SK-N-SH (cell line): ENCODE measurements at regions not wholly inside any gene's neighbourhood (a gene's known extent, or its start where the extent isn't known, plus 50 kb on each side); places are given as distances from the start of the nearest gene placed in this dataset.

Source experiments
- RCOR1 ChIP-seq: fragments of 150-350 bp; IDR thresholded peaks from 2 replicates; pipeline ENCODE4 v1.6.1; 2017; ENCODE audit warnings: antibody characterized with exemption, low read length
- TCF12 ChIP-seq: IDR thresholded peaks from 2 replicates; pipeline ENCODE4 v1.4.0; 2012
- YY1 ChIP-seq: IDR thresholded peaks from 2 replicates; pipeline ENCODE4 v1.4.0; 2012; ENCODE audit warnings: low read depth, mild to moderate bottlenecking
- TF ChIP-seq, protein P1 (sequence below): fragments of 200-600 bp; sonication (generic); IDR thresholded peaks from 2 replicates; pipeline ENCODE4 v1.6.1; 2017; ENCODE audit warnings: antibody characterized with exemption, mild to moderate bottlenecking, moderate library complexity
- TF ChIP-seq, protein P2 (sequence below): fragments of 150-350 bp; IDR thresholded peaks from 2 replicates; pipeline ENCODE4 v1.6.1; 2017; ENCODE audit warnings: antibody characterized with exemption, low read length, low read depth, borderline replicate concordance
- TF ChIP-seq, protein P3 (sequence below): IDR thresholded peaks from 2 replicates; pipeline ENCODE4 v1.6.1; 2012; ENCODE audit warnings: mild to moderate bottlenecking, low read depth, low read length, moderate library complexity

DNA sequence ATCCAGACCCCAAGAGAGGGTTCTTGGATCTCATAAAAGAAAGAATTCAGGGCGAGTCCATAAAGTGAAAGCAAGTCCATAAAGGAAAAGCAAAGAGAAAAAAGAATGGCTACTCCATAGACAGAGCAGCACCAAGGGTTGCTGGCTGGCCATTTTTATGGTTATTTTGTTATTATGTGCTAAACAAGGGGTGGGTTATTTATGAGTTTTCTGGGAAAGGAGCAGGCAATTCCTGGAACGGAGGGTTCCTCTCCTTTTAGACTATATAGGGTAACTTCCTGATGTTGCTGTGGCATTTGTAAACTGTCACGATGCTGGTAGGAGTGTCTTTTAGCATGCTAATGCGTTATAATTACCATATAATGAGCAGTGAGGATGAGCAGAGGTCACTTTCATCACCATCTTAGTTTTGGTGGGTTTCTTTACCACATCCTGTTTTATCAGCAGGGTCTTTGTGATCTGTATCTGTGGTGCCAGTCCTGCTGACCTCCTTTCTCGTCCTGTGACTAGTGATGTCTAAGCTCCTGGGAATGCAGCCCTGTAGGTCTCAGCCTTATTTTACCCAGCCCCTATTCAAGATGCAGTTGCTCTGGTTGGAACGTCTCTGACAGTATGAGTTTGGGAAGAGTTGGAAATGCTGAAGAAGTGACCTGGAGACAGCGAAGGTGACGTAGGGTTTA is 100.5 kb downstream of the ZNF664 start:
- TF ChIP-seq, protein P1, sequence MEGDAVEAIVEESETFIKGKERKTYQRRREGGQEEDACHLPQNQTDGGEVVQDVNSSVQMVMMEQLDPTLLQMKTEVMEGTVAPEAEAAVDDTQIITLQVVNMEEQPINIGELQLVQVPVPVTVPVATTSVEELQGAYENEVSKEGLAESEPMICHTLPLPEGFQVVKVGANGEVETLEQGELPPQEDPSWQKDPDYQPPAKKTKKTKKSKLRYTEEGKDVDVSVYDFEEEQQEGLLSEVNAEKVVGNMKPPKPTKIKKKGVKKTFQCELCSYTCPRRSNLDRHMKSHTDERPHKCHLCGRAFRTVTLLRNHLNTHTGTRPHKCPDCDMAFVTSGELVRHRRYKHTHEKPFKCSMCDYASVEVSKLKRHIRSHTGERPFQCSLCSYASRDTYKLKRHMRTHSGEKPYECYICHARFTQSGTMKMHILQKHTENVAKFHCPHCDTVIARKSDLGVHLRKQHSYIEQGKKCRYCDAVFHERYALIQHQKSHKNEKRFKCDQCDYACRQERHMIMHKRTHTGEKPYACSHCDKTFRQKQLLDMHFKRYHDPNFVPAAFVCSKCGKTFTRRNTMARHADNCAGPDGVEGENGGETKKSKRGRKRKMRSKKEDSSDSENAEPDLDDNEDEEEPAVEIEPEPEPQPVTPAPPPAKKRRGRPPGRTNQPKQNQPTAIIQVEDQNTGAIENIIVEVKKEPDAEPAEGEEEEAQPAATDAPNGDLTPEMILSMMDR: no peak
- TF ChIP-seq, protein P2, sequence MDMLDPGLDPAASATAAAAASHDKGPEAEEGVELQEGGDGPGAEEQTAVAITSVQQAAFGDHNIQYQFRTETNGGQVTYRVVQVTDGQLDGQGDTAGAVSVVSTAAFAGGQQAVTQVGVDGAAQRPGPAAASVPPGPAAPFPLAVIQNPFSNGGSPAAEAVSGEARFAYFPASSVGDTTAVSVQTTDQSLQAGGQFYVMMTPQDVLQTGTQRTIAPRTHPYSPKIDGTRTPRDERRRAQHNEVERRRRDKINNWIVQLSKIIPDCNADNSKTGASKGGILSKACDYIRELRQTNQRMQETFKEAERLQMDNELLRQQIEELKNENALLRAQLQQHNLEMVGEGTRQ: no peak
- no peak for TF ChIP-seq TCF12
- no peak for TF ChIP-seq RCOR1
- TF ChIP-seq YY1: no peak
- TF ChIP-seq, protein P3, sequence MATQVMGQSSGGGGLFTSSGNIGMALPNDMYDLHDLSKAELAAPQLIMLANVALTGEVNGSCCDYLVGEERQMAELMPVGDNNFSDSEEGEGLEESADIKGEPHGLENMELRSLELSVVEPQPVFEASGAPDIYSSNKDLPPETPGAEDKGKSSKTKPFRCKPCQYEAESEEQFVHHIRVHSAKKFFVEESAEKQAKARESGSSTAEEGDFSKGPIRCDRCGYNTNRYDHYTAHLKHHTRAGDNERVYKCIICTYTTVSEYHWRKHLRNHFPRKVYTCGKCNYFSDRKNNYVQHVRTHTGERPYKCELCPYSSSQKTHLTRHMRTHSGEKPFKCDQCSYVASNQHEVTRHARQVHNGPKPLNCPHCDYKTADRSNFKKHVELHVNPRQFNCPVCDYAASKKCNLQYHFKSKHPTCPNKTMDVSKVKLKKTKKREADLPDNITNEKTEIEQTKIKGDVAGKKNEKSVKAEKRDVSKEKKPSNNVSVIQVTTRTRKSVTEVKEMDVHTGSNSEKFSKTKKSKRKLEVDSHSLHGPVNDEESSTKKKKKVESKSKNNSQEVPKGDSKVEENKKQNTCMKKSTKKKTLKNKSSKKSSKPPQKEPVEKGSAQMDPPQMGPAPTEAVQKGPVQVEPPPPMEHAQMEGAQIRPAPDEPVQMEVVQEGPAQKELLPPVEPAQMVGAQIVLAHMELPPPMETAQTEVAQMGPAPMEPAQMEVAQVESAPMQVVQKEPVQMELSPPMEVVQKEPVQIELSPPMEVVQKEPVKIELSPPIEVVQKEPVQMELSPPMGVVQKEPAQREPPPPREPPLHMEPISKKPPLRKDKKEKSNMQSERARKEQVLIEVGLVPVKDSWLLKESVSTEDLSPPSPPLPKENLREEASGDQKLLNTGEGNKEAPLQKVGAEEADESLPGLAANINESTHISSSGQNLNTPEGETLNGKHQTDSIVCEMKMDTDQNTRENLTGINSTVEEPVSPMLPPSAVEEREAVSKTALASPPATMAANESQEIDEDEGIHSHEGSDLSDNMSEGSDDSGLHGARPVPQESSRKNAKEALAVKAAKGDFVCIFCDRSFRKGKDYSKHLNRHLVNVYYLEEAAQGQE: no peak
